ENCODE measurements at regions not wholly inside any gene's neighbourhood (a gene's known extent, or its start where the extent isn't known, plus 50 kb on each side); places are given as distances from the start of the nearest gene placed in this dataset.
"Not testable (repeated sequence)": the region's sequence is repeated elsewhere in the genome, so short reads cannot be mapped to it uniquely, and the experiment has no call there.

DNA sequence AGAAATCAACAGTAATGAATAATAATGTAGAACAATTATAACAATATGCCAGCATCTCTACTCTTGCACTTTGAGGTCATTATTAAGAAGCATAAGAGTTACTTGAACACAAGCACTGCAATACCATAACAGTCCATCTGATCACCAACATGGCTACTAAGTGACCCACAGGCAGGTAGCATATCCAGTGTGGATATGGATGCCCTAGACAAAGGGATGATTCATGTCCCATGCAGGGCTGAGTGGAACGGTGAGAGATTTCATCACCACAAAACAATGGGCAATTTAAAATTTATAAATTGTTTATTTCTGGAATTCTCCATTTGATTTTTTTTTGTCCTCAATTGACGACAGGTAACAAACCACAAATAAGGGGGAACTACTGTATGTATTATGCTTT is 107.7 kb upstream of the TSC22D2 start:
- no peak for DNase-seq

DNA sequence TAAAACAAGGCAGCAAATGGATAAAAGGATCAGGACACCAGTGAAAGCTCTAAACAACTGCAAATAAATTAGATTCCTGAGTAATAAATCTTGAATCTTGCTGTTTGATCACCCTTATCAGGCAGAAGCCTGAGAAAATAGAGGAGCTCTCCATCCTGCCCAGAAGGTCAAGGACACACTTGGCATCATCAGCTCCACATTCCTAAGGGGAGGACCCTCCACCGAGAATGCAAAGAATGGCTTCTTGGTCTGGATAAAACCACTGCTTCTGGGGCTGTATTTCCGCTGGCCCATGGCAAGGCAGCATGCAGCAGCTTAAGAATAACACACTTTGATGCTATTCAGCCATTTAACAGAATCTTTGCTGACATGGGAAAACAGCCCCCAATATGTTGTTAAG is 108.9 kb upstream of the TSC22D2 start:
- no peak for DNase-seq

DNA sequence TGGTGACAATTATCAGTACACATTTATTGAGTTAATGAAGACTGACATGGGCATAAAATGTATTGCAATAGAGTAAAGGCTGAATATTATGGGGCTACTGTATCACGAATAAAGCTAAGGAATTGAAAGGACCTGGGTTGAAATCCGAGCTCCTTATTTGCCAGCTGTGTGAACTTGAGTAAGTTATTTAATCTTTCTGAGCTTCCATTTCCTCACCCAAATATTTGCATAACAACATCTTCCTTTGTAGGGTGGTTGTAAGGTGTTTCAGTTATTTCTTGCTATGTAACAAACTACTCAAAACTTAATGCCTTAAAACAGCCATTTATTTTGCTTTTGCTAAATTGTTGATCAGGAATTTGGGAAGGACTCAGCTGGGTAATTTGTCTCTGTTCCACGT is 111.1 kb upstream of the TSC22D2 start:
- no peak for DNase-seq

DNA sequence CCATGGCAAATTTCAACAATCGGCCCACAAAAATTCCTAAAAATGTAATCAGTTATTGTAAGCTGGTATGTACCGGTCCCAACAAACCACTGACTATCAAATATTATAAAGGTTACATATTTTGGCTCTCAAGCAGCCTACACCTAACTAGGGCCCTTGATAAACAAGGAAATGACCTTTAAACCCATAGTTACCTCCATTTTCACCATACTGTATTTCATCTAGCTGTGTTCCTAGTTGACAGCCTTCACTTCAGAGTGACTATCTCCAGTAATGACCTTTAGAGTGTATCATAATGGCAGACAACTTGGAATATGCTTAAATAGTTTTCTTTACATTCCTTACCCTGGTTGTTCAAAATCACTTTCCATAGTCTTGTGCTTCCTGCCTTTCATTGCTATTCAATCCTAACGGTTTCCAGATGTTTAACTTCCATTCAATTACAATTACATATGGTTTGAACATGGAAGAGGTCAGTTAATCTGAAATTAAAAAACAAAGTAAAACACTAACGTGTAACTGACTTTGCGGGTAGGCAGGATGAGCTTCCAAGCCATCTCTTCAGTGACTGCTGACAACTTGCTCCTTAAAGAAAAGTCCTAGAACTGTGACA is 111.9 kb upstream of the TSC22D2 start:
- DNase-seq: no peak

DNA sequence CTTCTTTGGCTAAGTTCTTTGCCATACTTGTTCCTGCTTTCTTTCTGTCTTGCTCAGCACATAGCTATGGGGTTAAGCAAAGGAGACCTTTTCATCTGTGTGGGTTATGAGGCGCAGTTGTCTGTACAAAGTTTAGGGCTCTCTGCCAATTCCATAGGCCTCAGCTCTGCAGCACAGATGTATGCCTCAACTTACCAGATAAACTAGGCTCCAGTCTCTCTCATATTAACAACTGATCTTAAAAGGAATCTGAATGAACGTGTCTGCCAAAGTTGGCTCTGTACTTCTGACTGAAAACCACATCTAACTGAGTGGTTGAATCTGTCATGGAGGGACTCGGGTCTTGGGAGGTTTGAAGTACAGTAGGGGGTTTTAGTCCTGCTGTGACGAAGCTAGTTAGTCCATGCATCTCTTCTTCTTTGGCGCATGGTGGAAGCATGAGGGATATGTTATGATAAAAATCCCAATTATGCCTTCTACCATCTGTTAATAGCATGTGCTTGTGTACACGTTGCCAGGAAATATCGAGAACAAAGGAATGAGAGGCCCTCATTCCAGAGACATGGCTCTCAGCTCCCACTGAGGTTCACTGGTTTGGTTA is 114.6 kb upstream of the TSC22D2 start:
- DNase-seq: no peak

DNA sequence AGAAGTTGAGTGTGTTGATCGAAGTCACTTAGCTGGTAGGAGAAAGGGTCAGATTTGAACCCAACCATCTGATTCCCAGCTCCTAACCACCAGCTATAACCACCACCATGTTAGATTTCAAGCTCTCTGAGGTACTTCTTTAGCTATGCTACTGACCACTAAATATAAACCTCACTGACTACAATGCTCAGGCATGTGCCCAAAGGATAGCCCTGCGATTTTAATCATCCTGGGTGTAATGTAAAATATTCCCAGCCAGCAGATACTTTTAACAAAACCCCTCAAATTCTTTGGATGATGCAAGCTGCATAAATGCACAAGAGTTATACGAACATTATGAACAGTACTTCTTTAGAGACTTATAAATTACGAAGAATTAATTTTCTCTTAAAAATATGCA is 115.2 kb upstream of the TSC22D2 start:
- DNase-seq: no peak

DNA sequence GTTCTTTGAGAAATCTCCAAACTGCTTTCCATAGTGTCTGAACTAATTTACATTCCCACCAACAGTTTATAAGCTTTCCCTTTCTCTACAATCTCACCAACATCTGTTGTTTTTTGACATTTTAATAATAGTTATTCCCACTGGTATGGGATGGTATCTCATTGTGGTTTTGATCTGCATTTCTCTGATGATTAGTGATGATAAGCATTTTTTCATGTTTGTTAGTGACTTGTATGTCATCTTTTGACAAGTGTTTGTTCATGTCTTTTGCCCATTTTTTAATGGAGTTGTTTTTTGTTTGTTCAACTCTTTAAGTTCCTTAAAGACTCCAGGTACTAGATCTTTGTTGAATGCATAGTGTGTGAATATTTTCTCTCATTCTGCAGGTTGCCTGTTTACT is 116.6 kb upstream of the TSC22D2 start:
- DNase-seq: no peak

DNA sequence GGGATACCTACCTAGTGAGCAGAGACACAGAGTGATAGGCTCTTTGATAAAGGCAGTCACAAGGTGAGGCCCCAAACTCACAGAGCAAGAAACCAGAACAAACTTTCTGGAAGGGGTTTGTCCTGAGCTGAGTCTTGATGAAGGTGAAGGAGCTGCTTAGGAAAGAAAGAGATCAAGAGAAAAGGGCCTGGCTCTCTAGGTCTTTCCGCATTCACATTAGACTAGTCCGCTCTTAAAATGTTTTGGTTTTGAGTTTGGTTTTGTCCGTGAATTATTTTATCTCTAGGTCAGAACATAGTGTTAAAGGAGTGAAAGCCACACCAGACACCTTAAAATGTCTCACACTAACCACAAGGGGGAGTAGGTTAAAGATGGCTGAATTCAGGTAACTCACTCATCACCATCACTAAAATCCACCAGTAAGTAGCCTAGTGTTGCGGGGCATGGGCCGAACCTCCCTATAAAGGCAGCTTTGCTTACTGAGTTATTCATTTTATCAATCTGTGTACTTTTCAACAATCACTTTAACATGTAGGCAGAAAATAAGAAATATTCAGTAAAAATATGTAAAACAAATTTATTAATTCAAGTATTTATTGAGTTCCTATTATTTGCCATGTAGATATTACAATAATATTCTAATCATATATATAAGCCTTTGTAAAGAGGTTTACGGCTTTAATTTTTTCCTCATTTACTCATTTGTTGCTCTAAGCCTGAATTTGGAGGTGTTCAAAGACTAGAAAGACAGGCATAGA is 121.5 kb upstream of the TSC22D2 start:
- no peak for DNase-seq

DNA sequence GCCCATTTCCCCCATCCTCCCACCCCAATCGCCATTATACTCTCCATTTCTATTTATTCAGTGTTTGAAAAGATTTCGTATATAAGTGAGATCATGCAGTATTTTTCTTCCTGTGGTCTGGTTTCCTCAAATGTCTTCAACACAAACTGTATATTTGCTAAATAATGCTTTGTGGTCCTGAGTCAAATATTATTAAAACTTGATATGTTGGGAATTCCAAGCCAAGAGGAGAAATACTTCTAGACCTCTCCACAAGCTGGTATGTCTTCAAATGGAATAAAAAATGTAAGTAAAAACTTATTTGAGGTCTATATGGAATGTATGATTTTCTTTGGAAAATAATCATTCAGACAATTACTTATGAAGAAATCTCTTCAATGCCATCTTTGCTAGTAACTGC is 122.5 kb upstream of the TSC22D2 start:
- no peak for DNase-seq

DNA sequence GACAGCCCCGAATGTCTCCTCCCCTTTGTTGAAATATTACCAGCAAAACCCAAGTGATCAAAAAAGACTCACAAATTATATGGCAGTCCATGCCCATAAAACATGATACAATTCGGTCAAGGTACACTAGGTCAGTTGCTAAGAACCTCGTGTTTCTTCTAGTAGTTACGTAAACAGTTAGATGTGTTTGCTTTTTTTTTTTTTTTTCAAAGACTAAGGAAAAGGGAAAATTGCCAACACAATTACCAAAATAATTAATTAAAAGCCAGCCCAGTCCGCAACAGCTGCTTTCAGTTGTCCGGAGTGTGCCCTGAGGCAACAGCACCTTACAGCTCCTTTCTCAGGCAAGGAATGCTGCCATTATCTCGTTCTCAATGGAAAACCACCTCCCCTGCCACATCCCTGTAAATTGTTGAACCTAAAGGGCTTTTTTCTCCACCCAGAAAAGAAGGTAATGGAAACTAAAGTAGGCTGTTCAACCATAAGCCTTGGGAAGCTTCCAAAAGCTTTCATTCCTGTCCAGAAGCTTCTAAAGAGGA is 129.2 kb upstream of the TSC22D2 start:
- DNase-seq: no peak

DNA sequence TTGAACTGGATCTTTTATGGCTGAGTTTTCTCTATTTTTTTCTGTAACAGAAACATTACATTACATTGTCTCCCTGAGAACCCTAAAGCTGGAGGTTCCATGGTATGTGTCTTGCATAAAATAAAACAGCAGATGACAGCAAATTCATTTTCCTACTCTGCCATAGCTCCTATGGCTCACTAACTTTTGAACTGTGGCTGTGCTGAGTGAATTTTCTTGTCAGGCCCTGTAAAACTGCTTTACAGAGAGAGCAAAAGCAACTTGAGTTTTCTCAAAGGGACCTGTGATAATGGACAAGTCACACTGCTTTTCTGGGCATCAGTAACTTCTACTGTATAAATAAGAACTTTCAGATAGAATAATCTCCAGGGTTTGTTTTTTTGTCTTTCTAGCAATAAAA is 129.9 kb upstream of the TSC22D2 start:
- DNase-seq: no peak

DNA sequence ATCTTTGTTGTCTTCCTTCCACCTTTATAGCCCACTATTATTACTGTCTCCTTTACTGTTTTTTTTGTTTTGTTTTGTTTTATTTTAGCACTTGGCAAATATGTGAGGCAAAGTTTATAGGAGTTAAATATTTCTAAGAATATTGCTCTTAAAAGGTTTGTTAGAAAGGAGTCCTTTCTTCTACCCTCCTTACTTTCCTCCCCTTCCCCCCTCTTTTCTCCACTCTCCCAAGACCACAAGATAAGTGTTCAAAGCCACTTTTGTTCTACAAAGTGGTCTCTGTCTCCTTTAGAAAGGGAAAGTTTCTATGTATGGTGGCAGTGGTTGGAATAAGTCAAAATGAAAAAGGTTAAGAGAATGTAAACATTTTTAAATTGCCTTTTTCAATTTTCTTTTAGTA is 130.7 kb upstream of the TSC22D2 start:
- no peak for DNase-seq

DNA sequence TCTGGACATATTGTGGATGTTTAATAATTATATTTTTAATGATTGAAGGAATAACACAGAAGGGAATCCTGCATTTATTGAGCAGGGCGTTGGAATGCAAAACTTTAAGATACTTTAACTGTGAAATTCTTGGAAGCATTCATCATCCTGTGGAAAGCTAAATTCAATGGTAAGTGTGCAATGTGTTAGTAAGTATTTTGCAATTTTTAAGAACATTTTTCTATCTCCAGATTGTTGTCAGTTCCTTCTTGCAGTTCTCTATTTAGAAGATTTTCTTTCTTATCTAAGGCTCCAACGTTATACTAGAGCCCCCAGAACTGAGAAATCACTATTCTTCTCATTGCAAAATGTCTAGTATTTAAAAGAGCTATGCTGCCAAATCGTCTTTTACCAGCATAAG is 132.2 kb upstream of the TSC22D2 start:
- no peak for DNase-seq

DNA sequence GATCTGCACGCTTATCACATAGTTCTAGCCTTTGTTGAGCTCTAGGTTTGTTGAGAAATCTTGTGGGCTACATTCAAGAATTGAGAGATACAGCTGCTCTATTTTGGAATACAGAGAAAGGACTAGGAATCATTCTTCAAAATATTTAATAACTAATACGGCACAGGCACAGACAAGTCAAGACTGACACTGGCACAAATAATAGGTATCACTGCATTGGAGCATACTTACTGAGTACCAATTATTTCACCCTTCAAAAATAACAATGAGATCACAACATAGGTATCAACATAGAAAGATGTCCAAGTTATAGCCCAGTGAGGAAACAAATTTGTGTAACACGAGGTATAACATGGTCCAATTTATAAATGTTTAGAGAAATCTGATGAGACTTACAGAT is 133.7 kb upstream of the TSC22D2 start:
- DNase-seq: no peak

DNA sequence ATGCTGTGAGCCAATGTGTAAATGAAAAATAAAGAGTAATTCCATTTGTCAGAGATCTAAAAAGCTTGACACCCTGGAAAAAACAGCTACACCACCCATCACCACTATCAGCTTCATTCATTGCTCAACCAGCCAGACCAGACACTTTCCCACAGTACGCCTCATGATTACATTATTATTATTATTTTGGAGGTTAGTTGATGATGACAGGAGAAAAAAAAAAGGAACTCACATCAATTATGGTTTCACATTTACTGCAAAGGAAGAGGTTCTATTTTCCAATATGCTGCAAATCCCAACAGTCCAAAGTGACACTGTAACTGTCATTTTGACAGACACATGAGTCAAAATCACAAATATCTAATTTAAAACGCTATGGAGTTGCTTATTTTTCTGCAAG is 134.7 kb upstream of the TSC22D2 start:
- DNase-seq: no peak

DNA sequence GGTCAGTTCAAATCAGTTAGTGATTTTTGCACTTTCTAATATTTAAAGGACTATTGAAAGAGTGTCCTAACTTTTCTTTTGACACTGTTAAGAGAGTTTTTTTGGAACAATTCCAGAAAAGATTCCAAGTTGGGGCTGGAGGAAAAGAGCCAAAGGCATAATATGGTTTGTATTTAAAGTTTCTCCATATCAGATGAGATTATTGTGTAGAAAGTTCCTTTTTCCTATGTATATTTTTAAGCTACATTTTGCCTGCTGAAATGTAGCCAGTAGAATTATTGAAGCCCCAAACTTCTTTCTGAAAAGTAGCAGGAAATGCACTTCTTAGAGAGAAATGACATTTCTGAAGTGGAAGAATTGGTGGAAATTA is 136.5 kb upstream of the TSC22D2 start:
- no peak for DNase-seq

DNA sequence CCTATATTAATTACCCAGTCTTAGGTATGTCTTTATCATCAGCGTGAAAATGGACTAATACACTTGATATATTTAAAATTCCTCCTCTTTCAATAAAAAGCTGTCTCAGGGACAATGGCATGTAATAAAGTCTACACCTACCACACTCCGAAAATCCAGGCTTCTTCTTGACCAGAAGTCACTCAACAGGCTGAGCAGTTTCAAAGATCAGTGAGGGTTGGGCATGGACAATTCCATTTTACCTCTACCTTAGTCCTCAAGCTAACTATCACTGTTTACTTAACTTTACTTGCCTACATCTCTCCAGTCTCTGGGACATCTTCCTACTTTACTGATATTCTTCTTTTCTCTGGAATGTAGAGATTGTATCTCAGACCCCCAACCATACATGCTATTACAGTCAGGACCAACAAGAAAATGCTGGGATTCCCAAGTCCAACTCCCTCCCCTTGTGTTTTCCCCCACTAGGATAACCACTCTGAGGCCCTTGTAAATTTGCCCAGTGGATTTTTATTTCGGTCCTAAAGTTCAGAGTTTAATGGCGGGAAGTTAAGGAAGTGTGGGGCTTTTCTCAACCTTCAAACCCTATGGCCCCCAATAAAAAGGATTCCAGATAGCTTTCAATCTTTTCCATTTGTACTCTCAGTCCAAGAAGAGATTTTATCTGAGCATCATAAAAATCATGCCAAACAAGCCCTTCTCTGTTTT is 137.1 kb upstream of the TSC22D2 start:
- no peak for DNase-seq

DNA sequence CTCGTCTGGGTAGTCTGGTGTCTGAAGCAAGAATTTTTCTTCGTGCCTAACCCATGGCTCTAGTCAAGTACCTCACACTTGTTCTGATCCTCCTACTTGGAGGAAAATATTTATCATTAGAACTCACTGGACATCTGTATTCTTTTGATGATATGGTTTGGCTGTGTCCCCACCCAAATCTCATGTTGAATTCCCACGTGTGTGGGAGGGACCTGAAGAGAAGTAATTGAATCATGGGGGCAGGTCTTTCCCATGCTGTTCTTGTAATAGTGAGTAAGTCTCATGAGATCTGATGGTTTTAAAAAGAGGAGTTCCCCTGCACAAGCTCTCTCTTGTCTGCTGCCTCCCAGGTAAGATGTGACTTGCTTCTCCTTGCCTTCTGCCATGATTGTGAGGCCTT is 137.7 kb upstream of the TSC22D2 start:
- not testable (repeated sequence) for DNase-seq

DNA sequence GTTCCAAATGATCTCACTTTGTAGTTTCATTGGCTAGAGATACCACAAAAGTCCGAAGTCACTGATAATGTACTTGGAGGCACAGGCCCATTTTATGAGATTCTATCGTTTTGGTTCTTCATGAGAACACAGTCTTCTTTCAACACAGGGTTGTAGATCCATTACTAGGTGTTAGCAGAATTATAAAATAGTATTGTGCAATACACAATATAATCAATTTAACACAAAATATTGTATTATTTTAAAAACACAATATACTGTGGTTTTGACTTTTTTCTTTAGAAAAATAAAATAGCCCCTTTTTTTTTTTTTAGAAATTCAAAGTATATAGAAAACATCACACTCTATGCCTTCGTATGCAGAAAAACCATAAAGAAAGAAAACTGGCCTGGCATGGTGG is 138.6 kb upstream of the TSC22D2 start:
- DNase-seq: no peak

DNA sequence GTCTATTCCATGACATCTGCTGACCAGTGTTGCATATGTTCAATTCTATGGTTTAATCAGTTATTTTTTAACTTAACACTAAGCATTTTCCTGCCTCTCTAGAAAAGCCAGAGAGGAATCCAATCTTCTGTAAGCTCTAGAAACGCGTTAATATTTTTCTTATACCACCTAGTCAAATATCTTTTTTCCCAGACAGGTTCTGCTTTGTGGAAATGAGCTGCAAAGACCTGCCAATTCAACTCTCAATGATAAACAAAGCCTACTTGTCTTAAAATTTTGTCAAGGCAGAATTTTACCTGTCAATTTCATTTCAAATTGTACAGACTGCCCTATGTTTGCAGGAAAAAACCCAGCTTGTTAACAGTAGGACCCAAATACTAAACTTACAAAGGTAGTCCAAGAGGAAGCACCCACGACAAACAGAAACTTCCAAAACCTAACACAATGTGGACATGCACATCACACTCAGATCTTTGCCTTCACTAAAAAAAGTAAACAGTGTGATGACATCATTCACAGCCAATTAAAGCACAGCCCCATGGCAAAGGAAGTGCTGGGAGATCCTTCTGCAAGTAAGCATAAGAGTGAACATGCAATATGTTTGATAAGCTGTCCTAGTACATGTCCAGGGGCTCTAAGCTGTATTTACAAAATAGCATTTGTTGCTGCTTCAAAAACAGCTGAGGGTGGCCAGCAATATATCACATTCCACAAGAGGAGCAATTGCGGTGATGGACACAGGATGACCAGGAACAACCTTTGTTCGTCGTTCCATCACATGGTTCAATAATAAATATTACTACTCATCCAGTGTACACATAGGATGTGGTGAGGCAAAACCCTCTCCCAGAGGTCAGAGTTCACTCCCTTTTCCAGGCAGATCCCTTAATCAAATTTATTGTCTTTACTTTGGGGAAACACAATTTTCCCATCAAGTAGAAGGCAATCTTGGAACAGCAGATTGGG is 139.4 kb upstream of the TSC22D2 start:
- DNase-seq: no peak

DNA sequence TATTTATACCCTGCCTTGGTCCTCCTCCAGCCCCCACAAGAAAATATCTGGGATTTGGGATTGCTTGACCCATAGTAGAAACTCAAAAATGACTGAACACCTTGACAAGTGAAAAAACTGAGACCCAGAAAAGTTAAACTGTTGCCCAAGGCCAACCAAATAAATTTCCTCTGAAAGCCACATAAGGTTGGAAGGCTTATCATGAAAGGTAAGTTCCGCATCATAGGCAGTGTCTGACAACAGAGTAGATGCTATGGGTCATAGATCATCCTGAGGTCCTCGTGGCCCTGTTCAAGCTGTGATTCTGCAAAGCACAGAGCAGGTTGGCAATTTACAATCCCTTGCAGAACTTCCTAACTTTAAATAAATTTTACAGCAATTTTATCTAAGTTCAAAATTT is 140.8 kb upstream of the TSC22D2 start:
- DNase-seq: no peak

DNA sequence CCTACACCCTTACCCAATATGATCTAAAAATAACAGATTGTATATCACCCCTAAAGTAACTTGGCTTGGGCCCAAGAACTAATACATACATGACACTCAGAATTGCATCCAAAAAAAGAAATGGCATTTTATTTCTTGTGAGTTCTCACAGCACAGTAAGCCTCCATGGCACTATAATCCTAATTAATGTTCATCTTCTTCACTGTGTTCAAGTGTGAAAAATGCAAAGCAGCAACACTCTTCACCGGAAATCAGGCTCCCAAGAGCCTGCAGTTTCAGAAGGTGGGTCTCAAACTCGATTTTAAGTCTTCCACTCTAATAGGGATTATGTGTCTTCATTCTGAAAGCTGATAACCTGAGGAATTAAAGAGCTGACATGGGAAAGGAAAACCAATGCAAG is 142.8 kb upstream of the TSC22D2 start:
- DNase-seq: no peak

Measured in NK-92 treated with Interleukin-12 subunit alpha and Interleukin-12 subunit beta, amount 100 ng/mL, for 24 hours (cell line).